Inflammatory macrophage treated with lipopolysaccharide for 4 hours (primary cell): ENCODE measurements at regions not wholly inside any gene's neighbourhood (a gene's known extent, or its start where the extent isn't known, plus 50 kb on each side); places are given as distances from the start of the nearest gene placed in this dataset.
"Not testable (repeated sequence)": the region's sequence is repeated elsewhere in the genome, so short reads cannot be mapped to it uniquely, and the experiment has no call there.

Experiments
- DNase-seq: peaks from one replicate; pipeline ENCODE4 v3.0.0-alpha.2; 2020

DNA sequence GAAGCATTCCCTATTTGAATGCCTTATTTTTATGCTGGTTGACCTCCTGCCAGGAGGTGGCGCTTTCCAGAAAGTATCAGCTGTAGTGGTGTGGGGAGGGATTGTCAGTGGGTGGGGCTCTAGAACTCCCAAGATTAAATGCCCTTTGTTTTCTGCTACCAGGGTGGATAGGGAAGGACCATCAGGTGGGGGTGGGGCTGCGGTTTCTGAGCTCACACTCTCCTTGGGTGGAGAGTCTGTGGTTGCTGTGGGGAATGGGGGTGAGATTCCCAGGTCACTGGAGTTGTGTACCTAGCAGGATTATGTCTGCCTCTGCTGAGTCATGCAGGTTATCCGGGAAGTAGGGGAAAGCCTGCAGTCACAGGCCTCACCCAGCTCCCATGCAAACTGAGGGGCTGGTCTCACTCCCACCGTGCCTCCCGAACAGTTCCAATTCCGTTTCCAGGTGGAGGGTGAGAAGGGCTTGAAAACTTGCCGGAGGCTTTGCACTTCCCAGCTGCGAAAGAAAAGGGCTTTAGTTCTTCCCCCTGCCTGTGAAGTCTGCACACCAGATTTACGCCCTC lies 68.3 kb downstream of the ALG10B start:
- DNase-seq: no peak

DNA sequence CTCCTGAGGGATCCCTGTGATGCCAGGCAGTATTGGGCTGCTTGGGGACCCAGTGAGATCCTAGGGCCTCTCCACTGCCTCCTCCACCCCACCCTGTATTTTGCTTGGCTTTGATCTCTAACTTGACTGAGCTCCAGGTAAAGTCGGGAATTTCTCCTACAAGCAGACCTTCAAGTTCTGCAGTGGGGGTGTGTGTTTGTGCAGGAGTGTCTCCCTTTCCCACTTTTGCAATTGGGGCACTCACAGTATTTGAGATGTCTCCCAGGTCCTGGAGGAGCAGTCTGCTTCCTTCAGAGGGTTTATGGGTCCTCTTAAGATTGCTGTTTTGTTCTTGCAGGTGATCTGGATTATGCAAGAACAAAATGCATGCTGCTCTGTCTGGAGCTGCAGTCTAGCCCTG lies 68.9 kb downstream of the ALG10B start:
- no peak for DNase-seq

DNA sequence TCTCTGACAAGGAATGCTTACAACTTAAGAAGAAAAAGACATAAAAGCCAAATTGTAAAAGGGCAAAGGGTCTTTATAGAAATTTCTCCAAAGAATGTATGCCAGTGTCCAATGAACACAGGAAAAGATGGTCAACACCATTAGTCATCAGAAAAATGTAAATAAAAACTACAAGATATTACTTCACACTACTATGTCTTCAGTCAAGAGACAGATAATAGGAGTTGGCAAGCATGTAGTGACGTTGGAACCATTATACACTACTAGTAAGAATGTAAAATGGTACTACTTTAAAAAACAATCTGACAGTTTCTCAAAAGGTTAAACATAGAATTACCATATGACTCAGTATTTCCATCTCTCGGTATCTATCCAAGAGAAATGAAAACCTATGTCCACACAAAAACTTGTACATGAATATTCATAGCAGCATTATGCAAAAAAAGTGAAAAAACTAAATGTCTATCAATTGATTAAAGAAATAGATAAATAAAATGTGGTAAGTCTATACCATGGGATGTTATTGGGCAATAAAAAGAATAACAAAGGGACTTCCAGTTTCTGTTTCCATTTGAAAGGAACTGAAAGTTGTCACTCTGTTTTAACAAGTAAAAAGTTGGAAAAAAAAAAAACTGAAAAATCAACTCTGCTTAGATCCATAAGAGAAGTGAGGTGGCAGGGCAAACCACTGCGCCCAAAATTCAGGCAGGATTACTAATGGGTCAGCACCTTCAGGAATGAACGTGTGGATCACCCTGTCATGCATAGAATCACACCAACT lies 69.8 kb downstream of the ALG10B start:
- DNase-seq: peak; percentile 90

DNA sequence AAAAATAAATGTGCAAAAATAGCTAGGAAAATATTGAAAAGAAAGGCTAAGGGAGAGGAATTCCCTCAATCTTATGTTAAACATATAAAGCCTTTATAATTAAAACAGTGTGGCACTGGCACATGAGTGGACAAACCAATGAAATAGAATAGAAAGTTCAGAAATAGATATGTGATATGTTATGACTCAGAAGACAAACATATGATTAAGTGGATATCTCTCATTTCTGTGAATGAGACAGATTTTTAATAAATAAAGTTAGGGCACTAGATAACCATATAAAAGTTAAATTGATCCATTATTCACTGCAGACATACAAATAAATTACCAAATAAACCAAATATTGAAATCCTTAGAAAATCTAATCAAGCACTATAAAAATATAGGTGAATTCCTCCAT lies 73.0 kb downstream of the ALG10B start:
- no peak for DNase-seq

DNA sequence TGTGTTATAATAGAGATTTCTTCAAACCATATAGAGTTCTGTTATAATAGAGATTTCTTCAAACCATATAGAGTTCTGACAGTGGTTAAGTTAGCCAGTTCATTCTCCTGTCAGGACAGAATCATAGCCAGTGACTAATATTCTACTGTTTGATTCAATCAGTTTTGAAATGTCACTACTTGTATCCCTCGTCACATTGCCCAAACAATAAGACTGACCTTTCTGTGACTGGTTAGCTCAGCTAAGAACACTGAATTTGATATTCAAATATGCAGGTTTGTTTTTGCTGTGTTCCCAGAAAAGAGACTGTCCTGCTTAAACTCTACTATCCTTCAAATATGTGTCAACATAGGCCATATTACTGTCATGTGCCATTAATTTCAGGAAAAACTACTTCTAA lies 74.4 kb downstream of the ALG10B start:
- DNase-seq: no peak

DNA sequence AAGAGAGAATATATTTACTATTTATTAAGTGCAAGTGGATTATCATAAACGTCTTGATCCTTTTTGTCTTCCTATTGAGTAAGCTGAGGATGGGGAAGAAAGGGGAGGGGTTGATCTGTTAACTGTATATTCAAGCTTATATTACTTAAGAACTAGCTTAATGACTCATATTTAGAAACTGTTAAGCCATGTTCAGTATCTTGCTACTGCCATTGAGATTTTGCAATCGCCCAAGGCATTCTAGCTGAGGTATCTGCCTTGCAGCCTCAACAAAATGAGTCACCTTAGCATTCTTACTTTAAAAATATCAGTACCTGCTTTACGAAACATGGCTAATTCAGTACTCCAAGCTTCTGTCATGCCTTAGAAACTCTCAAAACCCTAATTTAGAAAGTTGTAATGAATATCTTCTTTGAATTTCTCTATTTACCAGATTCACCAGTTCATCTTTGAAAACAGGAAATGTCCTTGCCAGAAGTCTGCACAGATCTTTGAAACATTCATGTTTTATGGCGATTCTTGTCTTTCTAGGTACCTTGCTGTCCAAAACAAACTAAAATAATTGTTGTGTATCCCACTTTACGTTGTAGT lies 76.1 kb downstream of the ALG10B start:
- DNase-seq: peak; percentile 95

DNA sequence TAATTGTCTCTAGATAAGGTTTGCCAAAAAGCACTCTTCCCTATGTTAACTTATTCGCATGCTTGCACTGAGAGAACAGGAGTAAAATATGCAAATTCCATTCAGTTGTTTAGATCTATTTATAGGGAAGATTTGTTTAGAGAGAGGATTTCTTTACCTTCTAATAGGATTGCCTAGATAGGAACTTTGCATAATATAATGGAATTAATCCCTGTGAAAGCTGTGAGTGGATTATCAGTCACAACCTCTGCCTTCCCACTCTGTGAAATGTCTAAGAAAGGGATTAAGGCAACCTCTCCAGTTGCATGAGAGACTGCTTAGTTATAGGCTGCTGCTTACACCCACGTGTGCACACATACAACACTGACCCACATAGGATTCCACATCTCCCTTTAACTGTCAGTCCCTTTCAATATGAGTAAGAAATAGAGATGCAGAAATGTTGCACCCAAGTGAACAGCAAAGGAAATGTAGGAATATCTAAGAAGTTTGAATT lies 83.2 kb downstream of the ALG10B start:
- no peak for DNase-seq

DNA sequence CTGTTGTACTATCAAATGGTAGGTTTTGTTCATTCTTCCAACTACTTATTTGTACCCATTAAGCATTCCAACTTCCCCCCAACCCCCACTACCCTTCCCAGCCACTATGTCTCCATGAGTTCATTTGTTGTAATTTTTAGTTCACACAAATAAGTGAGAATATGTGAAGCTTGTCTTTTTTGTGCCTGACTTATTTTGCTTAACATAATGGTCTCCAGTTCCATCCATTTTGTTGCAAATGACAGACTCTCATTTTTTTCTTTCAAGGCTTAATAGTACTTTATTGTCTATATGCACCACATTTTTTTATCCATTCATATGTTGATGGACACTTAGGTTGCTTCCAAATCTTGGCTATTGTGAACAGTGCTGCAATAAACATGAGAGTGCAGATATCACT lies 86.2 kb downstream of the ALG10B start:
- no peak for DNase-seq

DNA sequence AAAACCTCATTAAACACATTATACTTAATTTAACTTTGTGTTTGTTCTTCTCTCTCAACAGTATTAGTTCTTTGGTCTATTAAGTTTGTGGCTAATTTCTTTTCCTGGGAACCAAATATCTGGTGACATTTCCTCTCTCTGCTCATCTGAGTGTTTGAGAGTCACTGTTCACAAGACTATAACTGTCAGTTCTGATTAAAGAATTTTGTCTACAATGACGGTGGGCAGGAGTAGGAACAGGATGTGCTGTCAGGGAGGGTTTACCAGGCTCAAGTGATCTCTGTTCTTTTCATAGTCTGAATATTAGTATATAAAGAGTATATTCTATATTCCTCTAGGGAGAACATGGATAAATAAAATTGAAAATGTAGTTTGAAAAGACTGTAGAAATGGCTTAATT lies 92.9 kb downstream of the ALG10B start:
- DNase-seq: no peak

DNA sequence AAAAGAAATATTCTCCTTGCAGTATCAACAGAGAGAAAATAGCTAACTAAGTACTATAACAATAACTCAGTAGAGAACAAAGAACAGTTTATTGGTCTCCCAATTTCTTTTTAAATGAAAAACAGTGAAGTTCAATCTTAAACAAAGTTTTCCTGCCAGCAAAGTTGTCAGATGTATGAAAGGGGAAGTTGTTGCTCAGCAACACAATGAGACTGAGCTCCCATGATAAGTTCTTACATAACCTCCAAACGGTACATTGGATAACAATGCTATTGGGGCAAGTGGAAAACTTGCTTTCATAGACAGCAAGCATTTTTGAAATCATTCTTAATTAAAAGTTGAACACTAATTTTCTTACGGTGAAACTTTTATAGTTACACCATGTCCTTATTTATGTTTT lies 94.9 kb downstream of the ALG10B start:
- peak; percentile 84 for DNase-seq

DNA sequence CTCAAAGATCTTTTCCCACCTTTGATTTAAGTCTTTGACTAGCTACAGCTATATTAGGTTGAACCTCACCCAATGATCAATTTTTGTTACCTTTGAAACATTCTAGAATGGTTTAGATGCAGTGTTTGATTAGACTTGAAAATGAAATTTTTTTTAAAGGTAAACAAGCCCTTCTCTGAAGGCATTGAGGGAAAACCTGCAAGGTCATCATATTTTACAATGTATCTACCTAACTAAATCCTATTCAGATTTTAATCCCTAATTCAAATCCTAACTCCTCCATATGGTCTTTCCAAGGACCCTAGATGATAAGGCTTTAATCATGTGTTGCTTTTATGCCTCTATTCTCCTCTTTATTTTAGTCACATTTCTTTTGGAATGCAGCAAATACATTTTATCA lies 95.4 kb downstream of the ALG10B start:
- DNase-seq: no peak

DNA sequence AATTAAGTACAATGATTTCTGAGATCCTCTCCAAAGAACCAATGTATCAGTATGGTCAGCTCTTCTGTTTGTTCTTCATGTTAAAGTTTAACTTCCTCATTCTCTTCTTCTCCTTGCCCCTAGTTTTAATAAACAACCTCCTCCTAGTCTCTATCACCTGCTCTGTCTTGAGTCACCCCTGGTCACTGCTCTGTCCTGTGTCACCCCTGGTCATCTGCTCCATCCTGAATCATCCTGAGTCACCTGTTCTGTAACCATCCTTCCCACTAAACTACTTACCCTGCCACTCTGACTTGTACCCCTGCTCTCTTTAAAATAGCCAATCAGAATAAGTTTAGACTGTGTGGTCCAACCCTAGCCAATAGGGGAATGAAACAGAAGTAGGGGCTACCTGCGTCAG lies 100.5 kb downstream of the ALG10B start:
- DNase-seq: peak; percentile 11

DNA sequence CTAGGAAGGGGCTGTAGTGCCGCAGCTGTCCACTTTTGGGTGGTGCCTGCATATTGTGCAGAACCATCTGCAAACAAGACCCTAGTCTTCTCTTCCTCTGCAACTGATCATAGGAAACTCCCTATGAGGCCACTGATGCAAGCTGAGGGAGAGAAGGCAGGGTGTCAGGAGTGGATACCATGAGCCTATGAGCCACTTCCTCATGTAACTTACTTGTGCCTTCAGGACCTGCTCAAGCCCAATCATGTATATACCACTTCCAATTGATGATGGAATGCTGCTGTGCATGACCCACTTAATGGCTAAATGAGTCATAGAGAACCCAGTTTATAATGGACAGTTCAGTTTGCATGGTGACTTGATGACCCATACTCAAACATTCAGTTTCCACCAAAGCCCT lies 107.9 kb downstream of the ALG10B start:
- no peak for DNase-seq

DNA sequence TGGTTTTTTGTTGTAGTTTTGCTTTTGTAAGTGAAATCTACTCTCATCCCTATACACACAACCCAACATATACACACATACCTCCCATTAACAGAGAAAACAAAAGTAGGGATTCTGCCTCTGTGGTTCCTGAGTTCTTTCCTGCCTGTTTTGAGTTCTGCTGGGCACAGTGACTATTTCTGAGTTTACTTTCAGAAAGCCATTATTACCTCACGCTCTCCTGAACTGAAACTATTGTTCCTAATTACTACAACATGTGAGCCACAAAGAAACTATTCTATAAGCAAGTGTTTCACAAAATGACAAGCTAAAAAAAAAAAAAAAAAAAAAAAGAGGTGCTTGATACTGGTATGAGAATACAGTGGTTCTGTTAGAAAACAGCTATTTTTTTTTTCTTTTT lies 110.9 kb downstream of the ALG10B start:
- no peak for DNase-seq

DNA sequence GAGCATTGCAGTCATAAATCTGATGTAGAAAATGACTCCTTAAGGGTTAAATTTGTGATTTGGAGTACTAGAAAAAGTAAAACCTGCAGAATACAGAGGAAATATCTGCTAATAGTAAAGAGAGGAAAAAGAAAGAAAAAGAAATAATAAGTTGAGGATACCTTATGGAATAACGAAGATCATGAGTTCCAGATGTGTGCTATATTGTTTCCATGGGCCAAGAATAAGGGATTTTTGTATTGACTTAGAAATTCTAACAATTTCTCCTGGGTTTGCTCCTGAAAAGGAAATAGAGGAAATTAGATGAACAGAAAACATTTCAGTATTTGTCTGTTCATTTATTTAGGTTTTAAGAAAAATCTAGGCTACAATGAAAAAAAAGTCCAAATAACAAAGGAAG lies 115.3 kb downstream of the ALG10B start:
- DNase-seq: no peak

DNA sequence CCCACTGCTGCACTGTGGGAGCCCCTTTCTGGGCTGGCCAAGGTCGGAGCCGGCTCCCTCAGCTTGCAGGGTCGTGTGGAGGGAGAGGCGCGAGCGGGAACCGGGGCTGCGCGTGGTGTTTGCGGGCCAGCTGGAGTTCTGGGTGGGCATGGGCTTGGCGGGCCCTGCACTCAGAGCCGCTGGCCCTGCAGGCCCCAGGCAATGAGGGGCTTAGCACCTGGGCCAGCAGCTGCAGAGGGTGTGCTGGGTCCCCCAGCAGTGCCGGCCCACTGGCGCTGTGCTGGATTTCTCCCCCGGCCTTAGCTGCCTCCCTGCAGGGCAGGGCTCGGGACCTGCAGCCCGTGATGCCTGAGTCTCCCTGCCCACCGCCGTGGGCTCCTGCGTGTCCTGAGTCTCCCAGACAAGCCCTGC lies 125.3 kb downstream of the ALG10B start:
- not testable (repeated sequence) for DNase-seq

DNA sequence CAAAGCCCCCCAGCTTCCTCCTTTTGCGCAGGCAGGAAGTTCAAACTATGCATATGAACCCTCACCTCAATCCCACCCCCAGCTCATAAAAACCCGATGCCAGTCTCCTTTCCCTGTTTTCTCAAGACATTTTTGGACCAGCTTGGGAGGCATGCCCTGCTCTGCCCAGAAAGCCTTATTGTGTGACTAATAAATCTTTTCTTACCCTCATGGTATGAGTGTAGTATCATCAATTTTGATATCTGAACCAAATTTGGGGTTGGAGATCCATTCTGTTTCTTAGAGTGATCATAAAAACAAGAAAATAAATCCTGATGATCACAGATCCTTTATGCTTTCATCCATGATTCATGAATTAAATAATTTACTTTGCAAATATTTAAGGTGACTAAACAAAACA lies 128.5 kb downstream of the ALG10B start:
- no peak for DNase-seq

DNA sequence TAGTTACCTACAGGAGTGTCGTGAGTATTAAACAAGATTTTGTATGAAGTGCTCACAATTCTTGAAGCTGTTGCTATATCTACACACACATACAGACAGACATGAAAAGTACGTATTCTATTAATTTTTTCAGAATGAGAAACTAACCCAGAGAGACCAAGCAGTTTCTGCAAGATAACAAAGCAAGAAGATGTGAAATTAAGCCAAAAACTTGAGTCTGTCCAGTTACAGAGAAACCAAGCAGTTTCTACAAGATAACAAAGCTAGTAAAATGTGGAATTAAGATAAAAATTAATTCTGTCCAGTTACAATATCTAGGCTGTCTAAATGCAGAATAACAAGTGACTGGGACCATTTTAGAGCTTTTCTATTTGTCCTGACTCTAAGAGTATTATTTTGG lies 132.4 kb downstream of the ALG10B start:
- DNase-seq: no peak

DNA sequence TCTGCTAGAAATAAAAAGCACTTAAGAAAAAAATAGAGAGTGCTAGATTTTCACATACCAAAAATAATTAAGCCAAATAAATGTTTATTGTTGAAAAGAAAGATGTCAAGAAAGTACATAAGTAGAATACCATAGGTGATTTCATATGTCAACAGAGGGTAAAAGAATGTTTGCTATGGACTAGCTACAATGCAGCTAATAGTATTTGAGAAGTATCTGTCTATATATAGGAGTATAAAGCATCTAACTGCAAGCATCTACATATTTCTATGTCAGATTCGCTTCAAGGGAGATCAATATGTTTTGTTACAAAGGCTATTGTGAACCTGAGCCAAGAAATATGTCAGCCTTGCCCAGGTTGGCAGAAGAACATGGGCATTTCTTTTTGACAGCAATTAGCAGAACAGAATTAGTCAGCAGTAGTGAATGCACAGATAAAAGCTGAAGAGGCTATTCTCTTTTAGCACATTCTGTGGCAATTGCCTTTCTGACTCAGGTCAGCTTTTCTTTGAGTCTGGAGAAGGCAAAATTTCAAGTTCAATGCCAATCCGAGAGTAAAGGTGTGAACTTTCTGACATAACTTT lies 140.1 kb downstream of the ALG10B start:
- no peak for DNase-seq

DNA sequence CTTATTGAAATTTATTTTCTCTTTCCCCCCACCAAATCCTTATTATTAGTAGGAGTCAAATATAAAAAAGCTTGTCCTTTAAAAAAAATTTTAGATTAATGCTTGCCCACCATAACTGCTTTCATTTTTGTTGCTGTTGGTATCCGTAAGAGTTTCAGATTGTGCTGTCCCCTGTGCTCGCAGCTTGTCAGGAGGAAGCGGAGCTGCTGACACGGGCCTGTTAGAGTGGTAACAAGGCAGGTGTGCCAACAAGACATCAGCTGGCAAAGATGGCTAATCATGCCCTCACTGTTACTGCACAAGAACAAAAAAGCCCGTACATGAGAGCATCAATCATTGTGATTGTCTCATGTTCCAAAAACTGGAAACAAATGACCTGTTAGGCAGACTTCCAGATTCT lies 148.4 kb downstream of the ALG10B start:
- no peak for DNase-seq

DNA sequence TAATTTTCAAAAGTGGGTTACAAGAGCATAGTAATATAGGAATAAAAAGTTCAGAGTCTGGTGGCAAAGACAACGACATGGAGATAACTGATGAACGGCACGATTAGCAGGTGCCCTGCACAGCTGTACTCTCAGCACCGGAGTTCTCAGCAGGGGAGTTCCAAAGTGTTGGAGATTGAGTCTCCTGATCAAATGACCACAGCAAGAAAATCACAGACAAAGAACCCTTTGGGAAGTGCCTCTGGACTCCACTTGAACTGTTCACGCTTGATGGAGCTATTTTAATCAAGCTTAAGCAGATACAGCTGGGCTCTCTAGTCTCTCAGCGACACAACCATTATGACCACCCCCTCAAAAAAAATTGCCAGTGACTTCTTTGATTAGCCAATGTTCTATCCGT lies 153.1 kb downstream of the ALG10B start:
- no peak for DNase-seq

DNA sequence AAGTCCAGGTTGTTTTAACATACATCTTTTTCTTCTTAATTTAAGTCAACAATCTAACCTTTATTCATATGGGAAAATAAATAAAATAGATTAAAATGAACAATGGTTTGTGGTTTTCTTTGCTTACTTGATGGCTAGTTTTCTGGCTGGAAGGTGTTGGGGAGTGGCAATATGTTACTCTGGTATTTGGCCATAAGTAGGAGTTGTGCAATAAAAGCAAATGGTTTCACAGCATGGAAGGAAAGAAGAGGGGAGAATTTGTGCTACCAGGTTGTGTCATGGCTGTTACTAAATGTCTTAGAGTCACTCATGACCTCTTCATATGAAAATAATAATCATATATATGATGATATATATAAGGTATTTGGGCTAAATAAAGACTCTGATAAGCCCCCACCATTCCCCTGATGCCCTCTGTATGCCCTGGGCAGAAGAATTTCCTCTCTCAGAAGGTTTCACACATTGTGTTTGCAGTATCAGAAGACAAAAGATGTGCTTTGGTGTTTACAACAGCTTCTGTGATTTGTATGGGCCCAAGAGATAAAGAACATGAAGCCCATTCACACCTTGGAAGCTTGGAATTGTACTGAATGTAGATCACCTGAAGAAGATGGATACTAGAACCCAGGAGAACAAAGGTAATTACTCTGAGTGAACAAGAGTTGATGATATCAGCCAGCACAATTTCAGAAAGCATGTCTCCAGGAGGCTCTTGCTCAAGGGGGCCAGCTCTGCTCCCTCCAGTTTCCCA lies 160.9 kb downstream of the ALG10B start:
- DNase-seq: no peak

DNA sequence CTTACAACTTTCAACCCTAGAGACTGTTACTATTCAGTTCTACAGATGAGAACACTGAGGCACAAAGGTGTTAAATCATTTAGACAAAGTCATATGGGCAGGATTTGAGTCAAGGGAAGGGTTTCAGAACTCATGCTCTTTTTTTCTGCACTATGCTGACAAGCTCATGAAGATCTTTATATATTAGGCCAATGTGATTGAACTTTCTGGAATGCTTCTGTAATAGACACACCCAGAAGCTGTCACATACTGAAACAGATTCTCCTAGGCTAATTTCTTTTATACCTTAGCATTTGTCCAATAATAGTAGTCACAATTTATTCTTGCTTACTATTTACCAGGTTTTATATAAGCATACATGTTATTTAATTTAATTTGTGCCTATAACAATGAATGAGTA lies 164.0 kb downstream of the ALG10B start:
- DNase-seq: no peak
